ENCODE measurements at regions not wholly inside any gene's neighbourhood (a gene's known extent, or its start where the extent isn't known, plus 50 kb on each side); places are given as distances from the start of the nearest gene placed in this dataset.

- H3K4me3 ChIP-seq = no peak overlapping the region
- H3K36me3 ChIP-seq = no peaks in the 10 kb centered on the region
- 73 to 87% (median 74%) methylated on average over 4 of the region's 4 CpGs for WGBS, 5 donors
- intact Hi-C loops (cut with DNase I; ENCODE audit: low total_unique reads) = no loop called here
- H3K27me3 ChIP-seq (replicated peaks in 1 of 7) = peaks cover 0 to 9% (median 0%) of the 10 kb centered on the region in 7 donors
- DNase-seq = no peak
- TF ChIP-seq POLR2AphosphoS5 (IDR thresholded peaks at IDR 0.05) (no peak), POLR2A (IDR thresholded peaks at IDR 0.05) (no peak), CTCF (IDR thresholded peaks at IDR 0.05 in 8 of 11, conservative IDR thresholded peaks at IDR 0.05 in 3 of 11) (no peak)
- H3K9me3 ChIP-seq = peaks cover 0 to 7% (median 0%) of the 10 kb centered on the region in 8 donors
- no peak overlapping the region for H3K27ac ChIP-seq
- no peaks in the 10 kb centered on the region for H3K4me1 ChIP-seq
These were observed 122.8 kb downstream of the ADRA2A start for GRCh38 chr10:111199587-111199986.

GRCh38 chr10:111200505-111201186, 123.8 kb downstream of the ADRA2A start:
- Histone ChIP-seq H3K27ac (no peak overlapping the region), H3K4me1 (no peaks in the 10 kb centered on the region), H3K36me3 (no peaks in the 10 kb centered on the region), H3K27me3 (replicated peaks in 1 of 7) (peaks cover 0 to 9% (median 0%) of the 10 kb centered on the region in 7 donors), H3K4me3 (no peak overlapping the region), H3K9me3 (no peaks in the 10 kb centered on the region)
- TF ChIP-seq POLR2AphosphoS5 (IDR thresholded peaks at IDR 0.05) = no peak
- no peak for TF ChIP-seq CTCF (IDR thresholded peaks at IDR 0.05 in 8 of 11, conservative IDR thresholded peaks at IDR 0.05 in 3 of 11)
- no peak for TF ChIP-seq POLR2A (IDR thresholded peaks at IDR 0.05)
- WGBS, 5 donors = 75 to 88% (median 79%) methylated on average over 3 of the region's 3 CpGs
- DNase-seq = no peak
- intact Hi-C loops (cut with DNase I; ENCODE audit: low total_unique reads) = no loop called here

- H3K9me3 ChIP-seq = no peaks in the 10 kb centered on the region
- 50 to 76% (median 58%) methylated on average over 2 of the region's 2 CpGs for WGBS, 5 donors
- DNase-seq = no peak
- intact Hi-C loops (cut with DNase I; ENCODE audit: low total_unique reads) = no loop called here
- no peaks in the 10 kb centered on the region for H3K4me1 ChIP-seq
- TF ChIP-seq CTCF (IDR thresholded peaks at IDR 0.05 in 8 of 11, conservative IDR thresholded peaks at IDR 0.05 in 3 of 11) (no peak), POLR2AphosphoS5 (IDR thresholded peaks at IDR 0.05) (no peak), POLR2A (IDR thresholded peaks at IDR 0.05) (no peak)
- H3K36me3 ChIP-seq = no peaks in the 10 kb centered on the region
- no peak overlapping the region for H3K27ac ChIP-seq
- peaks cover 0 to 12% (median 0%) of the 10 kb centered on the region in 7 donors for H3K27me3 ChIP-seq (replicated peaks in 1 of 7)
- no peak overlapping the region for H3K4me3 ChIP-seq
These were observed 126.8 kb downstream of the ADRA2A start for GRCh38 chr10:111203615-111204014.

- no peak overlapping the region for H3K27ac ChIP-seq
- TF ChIP-seq POLR2AphosphoS5 (IDR thresholded peaks at IDR 0.05) = no peak
- TF ChIP-seq POLR2A (IDR thresholded peaks at IDR 0.05) = no peak
- no peak for DNase-seq
- no peaks in the 10 kb centered on the region for H3K9me3 ChIP-seq
- peaks cover 0 to 12% (median 0%) of the 10 kb centered on the region in 7 donors for H3K27me3 ChIP-seq (replicated peaks in 1 of 7)
- H3K36me3 ChIP-seq = no peaks in the 10 kb centered on the region
- no peaks in the 10 kb centered on the region for H3K4me1 ChIP-seq
- WGBS, 5 donors = 60 to 89% (median 75%) methylated on average over 5 of the region's 5 CpGs
- H3K4me3 ChIP-seq = no peak overlapping the region
- intact Hi-C loops (cut with DNase I; ENCODE audit: low total_unique reads) = no loop called here
These were observed 128.0 kb downstream of the ADRA2A start for GRCh38 chr10:111204838-111205237.

All from spleen (tissue), 11 donors.